Brain microvascular endothelial cell (primary cell): ENCODE measurements at regions not wholly inside any gene's neighbourhood (a gene's known extent, or its start where the extent isn't known, plus 50 kb on each side); places are given as distances from the start of the nearest gene placed in this dataset.

ENCODE experiments used
- DNase-seq: peaks from one replicate; pipeline ENCODE4 v3.0.0-alpha.2; 2020
- H3K27ac ChIP-seq: fragments of 250-450 bp; sonication (Bioruptor Pico); 2 replicates; pipeline ENCODE4 v1.5.1; 2020; ENCODE audit warnings: mild to moderate bottlenecking, moderate library complexity
- H3K27me3 ChIP-seq: fragments of 250-450 bp; sonication (Bioruptor Pico); replicated peaks from 2 replicates; pipeline ENCODE4 v1.5.1; 2020; ENCODE audit warnings: mild to moderate bottlenecking
- H3K36me3 ChIP-seq: fragments of 250-450 bp; sonication (Bioruptor Pico); replicated peaks from 2 replicates; pipeline ENCODE4 v1.5.1; 2020; ENCODE audit warnings: mild to moderate bottlenecking
- H3K4me3 ChIP-seq: 2 replicates; pipeline ENCODE4 v1.5.1; 2011; ENCODE audit warnings: low read depth, mild to moderate bottlenecking, control low read depth, low read length, moderate library complexity
- in situ Hi-C: cut with HindIII; loops from 2 replicates; pipeline ENCODE4 v1.10.0; 2017; ENCODE audit warnings: low sequenced_read_pairs, low pct_ligation_motif_present
- TF ChIP-seq, protein P1 (sequence below): IDR thresholded peaks from 2 replicates; pipeline ENCODE4 v1.5.1; 2011; ENCODE audit warnings: low read depth, mild to moderate bottlenecking, moderate library complexity, low read length, control low read depth, inconsistent platforms; ENCODE audit errors: missing control alignments

DNA sequence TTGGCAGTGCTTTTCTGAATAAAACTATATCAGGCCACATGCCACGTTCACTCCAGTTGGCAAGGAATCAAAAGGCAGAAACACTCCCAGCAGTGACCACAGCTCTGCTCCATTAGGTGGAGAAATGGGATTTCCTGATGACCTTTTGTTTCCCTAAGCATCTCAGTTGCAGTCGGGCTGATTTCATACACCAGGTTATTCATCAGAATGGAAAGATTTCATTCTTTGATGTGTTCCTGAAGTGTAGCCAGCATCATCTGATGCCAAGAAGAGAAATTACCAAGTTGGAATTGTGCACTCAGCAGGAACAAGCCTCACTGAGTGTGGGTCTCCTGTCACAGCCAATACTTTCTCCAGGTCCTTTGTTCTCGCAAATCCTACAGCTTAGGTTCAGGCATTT lies 193.7 kb downstream of the SPATA18 start:
- H3K27me3 ChIP-seq: no peaks in the 10 kb centered on the region
- TF ChIP-seq, protein P1, sequence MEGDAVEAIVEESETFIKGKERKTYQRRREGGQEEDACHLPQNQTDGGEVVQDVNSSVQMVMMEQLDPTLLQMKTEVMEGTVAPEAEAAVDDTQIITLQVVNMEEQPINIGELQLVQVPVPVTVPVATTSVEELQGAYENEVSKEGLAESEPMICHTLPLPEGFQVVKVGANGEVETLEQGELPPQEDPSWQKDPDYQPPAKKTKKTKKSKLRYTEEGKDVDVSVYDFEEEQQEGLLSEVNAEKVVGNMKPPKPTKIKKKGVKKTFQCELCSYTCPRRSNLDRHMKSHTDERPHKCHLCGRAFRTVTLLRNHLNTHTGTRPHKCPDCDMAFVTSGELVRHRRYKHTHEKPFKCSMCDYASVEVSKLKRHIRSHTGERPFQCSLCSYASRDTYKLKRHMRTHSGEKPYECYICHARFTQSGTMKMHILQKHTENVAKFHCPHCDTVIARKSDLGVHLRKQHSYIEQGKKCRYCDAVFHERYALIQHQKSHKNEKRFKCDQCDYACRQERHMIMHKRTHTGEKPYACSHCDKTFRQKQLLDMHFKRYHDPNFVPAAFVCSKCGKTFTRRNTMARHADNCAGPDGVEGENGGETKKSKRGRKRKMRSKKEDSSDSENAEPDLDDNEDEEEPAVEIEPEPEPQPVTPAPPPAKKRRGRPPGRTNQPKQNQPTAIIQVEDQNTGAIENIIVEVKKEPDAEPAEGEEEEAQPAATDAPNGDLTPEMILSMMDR: no peak
- DNase-seq: no peak
- H3K4me3 ChIP-seq: no peak overlapping the region
- no peak overlapping the region for H3K27ac ChIP-seq
- in situ Hi-C loops: no loop called here
- H3K36me3 ChIP-seq: no peaks in the 10 kb centered on the region

DNA sequence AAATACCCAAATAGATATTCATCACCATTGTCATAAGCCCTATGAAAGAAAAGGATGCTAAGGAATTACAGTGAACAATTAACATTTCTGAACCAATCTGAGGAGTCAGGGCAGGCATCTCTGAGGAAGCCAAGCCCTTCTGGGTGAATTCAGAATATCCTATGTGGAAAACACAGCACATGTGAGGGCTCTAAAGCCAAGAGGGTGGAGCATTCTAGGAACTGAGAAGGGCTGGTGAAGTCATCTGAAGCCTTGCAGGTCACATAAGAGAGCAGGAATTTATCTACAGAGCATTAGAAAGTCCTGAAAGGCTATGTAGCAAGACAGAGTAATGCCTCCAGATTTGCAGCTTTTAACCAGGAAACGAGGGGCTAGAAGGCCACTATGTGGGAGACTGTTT lies 195.7 kb downstream of the SPATA18 start:
- no peak for DNase-seq
- Histone ChIP-seq H3K27ac (no peak overlapping the region), H3K27me3 (no peaks in the 10 kb centered on the region), H3K36me3 (no peaks in the 10 kb centered on the region), H3K4me3 (no peak overlapping the region)
- TF ChIP-seq, protein P1: no peak
- in situ Hi-C loops: no loop called here

DNA sequence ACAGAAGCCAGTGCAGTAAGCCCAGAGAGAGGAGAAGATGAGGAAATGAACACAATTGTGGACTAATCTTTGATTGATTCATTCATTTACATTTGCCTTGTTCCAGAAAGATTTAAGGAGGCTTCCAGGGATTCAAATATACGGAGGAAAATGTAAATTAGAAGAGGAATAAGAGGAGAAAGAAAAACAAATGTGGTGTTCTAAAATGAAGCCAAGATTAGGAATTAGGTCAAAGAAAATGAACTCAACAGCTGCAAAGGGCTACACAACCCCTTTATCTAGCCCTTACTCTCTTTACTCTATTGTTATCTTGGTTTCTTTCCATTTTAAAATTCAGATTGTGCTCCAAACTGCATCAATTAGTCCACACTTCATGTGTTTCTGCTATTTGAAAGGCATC lies 196.8 kb downstream of the SPATA18 start:
- in situ Hi-C loops: no loop called here
- no peak for DNase-seq
- Histone ChIP-seq H3K4me3 (no peak overlapping the region), H3K27ac (no peak overlapping the region), H3K27me3 (no peaks in the 10 kb centered on the region), H3K36me3 (no peaks in the 10 kb centered on the region)
- TF ChIP-seq, protein P1: no peak

DNA sequence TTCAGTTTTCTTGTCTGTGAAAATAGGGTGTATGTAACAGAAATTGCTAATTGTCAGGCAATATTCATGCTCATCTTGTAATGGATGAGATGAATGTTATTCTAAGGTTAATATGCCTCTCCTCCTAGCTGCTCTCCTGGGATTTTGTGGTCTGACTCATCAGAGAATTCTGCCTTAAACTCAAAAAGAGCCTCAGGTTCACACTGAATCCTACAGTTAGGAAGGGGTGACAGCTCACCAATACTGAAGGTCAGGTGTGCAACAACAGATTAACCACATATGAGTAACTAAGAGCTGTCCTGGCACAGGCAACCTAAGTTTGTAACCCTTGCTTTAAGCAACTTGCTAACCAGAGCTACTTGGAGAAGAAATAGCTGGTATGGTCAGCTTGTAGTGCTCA lies 197.7 kb downstream of the SPATA18 start:
- in situ Hi-C loops: no loop called here
- TF ChIP-seq, protein P1: no peak

DNA sequence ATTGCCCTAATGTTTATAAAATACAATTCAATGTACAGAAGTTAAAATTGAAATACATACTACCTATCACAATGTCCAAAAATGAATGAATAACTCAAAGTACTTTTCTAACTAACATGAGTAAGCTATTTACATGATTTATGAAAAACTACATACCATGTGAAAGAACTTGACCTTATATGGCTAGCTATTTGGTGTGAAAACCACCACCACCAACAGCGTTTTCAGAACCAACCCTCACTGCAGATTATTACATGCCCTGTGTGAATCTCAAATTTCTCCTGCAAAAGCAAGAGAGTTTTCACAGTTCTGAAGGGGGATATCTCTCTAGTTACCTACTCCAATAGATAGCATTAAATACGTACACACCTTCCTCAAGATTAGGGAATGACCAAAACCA lies 198.5 kb downstream of the SPATA18 start:
- no peak for DNase-seq
- Histone ChIP-seq H3K27ac (no peak overlapping the region), H3K27me3 (no peaks in the 10 kb centered on the region), H3K36me3 (no peaks in the 10 kb centered on the region), H3K4me3 (no peak overlapping the region)
- in situ Hi-C loops: no loop called here
- TF ChIP-seq, protein P1: no peak

More for the DNA sequence above, 197.7 kb downstream of the SPATA18 start:
- H3K36me3 ChIP-seq: no peaks in the 10 kb centered on the region
- no peak overlapping the region for H3K27ac ChIP-seq
- no peak overlapping the region for H3K4me3 ChIP-seq
- no peaks in the 10 kb centered on the region for H3K27me3 ChIP-seq
- no peak for DNase-seq

DNA sequence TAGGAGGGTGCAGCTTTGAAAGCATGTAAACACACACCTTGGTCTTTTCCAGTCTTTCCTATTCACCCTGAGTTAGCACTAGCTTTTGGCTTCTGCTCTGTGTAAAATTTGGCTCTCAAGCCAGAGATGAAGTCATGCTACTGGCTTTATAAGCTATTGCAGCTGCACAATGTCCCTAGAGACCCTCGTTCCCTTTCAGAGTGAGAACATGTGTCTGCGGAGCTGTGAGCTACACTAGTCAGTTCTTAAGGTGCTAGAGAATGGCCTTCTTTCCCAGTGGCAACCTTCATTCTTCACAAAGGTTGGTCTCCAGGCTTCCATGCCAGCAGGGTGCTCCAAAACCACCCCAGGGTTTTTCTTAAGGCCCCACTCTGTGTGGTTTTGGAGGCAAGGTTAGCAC lies 199.1 kb downstream of the SPATA18 start:
- H3K27me3 ChIP-seq: no peaks in the 10 kb centered on the region
- in situ Hi-C loops: no loop called here
- TF ChIP-seq, protein P1: no peak
- H3K27ac ChIP-seq: no peak overlapping the region
- H3K4me3 ChIP-seq: no peak overlapping the region
- no peaks in the 10 kb centered on the region for H3K36me3 ChIP-seq
- peak; percentile 1 for DNase-seq
